Stimulated activated CD8-positive, alpha-beta memory T cell treated with anti-CD3 and anti-CD28 coated beads, Interleukin-12 subunit alpha, Interleukin-12 subunit beta, amount 100 ng/mL, for 4 hours (primary cell): ENCODE measurements at regions not wholly inside any gene's neighbourhood (a gene's known extent, or its start where the extent isn't known, plus 50 kb on each side); places are given as distances from the start of the nearest gene placed in this dataset.
A peak's percentile ranks its signal among the peaks of the same experiment; 100 is the strongest.

Experiments used
- DNase-seq: peaks from one replicate; pipeline ENCODE4 v3.0.0-alpha.2; 2020; ENCODE audit warnings: low read depth

- peak; percentile 8 for DNase-seq
Observed at GRCh38 chr16:86664522-86665318, 86.4 kb downstream of the FOXL1 start.

- DNase-seq: no peak
Observed at GRCh38 chr16:86665319-86665675, 86.9 kb downstream of the FOXL1 start.

GRCh38 chr16:86665929-86666328 is 87.6 kb downstream of the FOXL1 start:
- DNase-seq: no peak

- DNase-seq: no peak
Observed at GRCh38 chr16:86667035-86667434, 88.7 kb downstream of the FOXL1 start.

- no peak for DNase-seq
Observed at GRCh38 chr16:86668136-86668910, 90.0 kb downstream of the FOXL1 start.

- no peak for DNase-seq
Observed at GRCh38 chr16:86669285-86669805, 91.0 kb downstream of the FOXL1 start.

- no peak for DNase-seq
Observed at GRCh38 chr16:86669937-86670749, 91.8 kb downstream of the FOXL1 start.

- DNase-seq: no peak
Observed at GRCh38 chr16:86670750-86671234, 92.4 kb downstream of the FOXL1 start.

GRCh38 chr16:86671486-86672178 is 93.3 kb downstream of the FOXL1 start:
- no peak for DNase-seq

- no peak for DNase-seq
Observed at GRCh38 chr16:86672179-86672863, 94.0 kb downstream of the FOXL1 start.

- no peak for DNase-seq
Observed at GRCh38 chr16:86673090-86673955, 95.0 kb downstream of the FOXL1 start.

GRCh38 chr16:86673956-86674453 is 95.7 kb downstream of the FOXL1 start:
- no peak for DNase-seq

GRCh38 chr16:86676254-86676670 is 97.9 kb downstream of the FOXL1 start:
- no peak for DNase-seq

- no peak for DNase-seq
Observed at GRCh38 chr16:86679490-86679889, 101.1 kb downstream of the FOXL1 start.

GRCh38 chr16:86680162-86680561 is 101.8 kb downstream of the FOXL1 start:
- DNase-seq: no peak

- no peak for DNase-seq
Observed at GRCh38 chr16:86680661-86681030, 102.3 kb downstream of the FOXL1 start.

- DNase-seq: no peak
Observed at GRCh38 chr16:86681031-86681756, 102.8 kb downstream of the FOXL1 start.

GRCh38 chr16:86681757-86682106 is 103.4 kb downstream of the FOXL1 start:
- DNase-seq: no peak

GRCh38 chr16:86682219-86682904 is 104.0 kb downstream of the FOXL1 start:
- DNase-seq: no peak
